ENCODE measurements at regions not wholly inside any gene's neighbourhood (a gene's known extent, or its start where the extent isn't known, plus 50 kb on each side); places are given as distances from the start of the nearest gene placed in this dataset.

DNA sequence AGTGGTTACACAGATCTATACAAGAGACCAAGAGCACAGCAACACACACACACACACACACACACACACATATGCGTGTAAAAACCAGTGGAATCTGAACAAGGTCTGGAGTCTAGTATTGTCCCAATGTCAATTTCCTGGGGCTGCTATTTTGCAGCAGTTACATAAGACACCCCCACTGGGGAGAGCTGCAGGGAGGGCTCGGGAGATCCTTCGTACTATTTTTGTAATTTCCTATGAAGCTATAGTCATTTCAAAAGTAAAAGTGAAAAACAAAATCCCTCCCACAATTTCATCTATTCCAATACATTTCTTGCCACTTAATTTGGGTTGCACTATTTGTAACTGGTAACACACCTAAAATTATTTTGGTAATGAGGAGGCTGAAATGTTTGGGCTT lies 68.5 kb downstream of the C16orf95 start:
- no peak for DNase-seq (ENCODE audit: low read depth in 2 of 2)

DNA sequence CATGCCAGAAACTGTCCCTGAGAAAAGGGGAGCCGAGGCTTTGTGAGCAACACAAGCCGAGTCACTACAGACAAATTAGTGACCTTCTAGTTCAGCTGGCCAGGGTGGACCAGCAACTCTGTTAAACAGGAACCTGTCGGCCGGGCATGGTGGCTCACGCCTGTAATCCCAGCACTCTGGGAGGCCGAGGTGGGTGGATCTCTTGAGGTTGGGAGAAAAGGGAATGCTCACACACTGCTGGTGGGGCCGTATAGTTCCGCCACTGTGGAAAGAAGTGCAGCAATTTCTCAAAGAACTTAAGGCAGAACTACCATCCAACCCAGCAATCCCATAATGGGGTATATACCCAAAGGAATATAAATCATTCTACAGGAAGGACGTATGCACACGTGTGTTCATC lies 67.8 kb downstream of the C16orf95 start:
- DNase-seq (ENCODE audit: low read depth in 2 of 2): no peak

DNA sequence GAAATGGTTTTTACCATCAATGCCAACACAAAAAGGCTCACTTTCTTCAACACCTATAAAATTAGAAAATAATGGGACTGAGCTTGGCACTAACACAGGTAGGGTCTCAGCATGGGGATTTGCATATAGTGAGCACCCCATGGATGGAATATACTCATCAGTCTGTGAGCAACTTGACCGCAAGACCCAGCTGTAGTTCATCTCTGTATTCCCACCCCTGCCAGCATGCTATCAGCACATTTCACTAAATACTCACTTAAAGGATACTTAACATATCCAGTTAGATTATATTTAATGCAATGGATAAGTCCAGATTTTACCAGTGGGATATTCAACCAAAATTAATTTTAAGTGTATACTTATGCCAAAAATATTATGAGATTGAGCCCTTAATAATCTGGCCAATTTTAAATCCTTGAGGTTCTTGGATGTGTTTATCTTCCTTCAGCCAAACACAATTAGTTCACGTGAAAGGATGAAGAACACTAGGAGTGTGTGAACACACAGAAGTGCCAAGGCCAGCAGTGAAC lies 66.7 kb downstream of the C16orf95 start:
- DNase-seq (ENCODE audit: low read depth in 2 of 2): no peak

DNA sequence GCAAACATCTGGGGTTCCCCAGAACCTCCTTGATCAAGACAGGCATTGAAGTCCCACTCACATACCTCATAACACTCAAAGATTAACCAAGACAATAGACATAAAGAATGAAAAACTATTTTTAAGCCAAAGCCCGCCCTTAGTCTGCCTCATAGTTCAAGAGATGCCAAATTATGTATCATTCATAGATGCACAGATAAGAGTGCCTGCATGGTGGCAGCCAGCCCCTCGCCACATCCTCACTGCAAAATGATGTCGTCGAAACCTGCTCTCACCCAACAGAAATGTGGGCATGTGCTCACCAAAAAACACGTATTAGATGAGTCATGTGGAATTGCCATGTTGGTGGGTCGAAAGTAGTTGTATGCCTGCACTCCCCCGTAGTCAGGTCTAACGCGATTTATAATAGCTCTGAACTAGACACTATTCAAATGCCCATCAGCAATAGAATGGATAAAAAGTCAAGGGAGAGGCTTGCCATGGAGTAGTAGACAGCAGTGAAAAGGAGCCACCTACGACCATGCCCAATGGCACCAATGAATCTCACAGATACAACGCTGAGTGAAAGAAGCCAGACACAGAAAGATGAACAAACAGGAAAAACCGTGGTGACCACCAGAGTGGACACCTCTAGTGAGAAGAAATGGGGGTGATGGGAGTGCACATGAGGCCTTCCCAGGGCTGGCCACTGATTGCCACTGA lies 64.8 kb downstream of the C16orf95 start:
- DNase-seq (ENCODE audit: low read depth in 2 of 2): no peak
